ENCODE measurements at regions not wholly inside any gene's neighbourhood (a gene's known extent, or its start where the extent isn't known, plus 50 kb on each side); places are given as distances from the start of the nearest gene placed in this dataset.

GRCh38 chr18:67634631-67635338, 118.3 kb upstream of the DSEL start:
- H3K27ac Mint-ChIP-seq (ENCODE audit: unreplicated experiment): no peak overlapping the region
- no peak for DNase-seq
- H3K9me3 Mint-ChIP-seq (ENCODE audit: low read depth, unreplicated experiment): no peaks in the 10 kb centered on the region
- no peak for TF ChIP-seq CTCF (IDR thresholded peaks at IDR 0.05; ENCODE audit: unreplicated experiment)
- no peak overlapping the region for H3K4me3 Mint-ChIP-seq (ENCODE audit: low read depth, unreplicated experiment)
- intact Hi-C loops (cut with micrococcal nuclease; ENCODE audit: unreplicated experiment): no loop called here
- no peaks in the 10 kb centered on the region for H3K36me3 Mint-ChIP-seq (ENCODE audit: insufficient read depth, unreplicated experiment)
- no TSS peak for BruUV-seq (replicated peaks)
- H3K4me1 Mint-ChIP-seq (ENCODE audit: low read depth, unreplicated experiment): no peaks in the 10 kb centered on the region
- CTCF ChIA-PET: no interaction called here
- no peaks in the 10 kb centered on the region for H3K27me3 Mint-ChIP-seq (ENCODE audit: unreplicated experiment)

- Mint-ChIP-seq H3K4me1 (ENCODE audit: low read depth, unreplicated experiment) (no peaks in the 10 kb centered on the region), H3K9me3 (ENCODE audit: low read depth, unreplicated experiment) (no peaks in the 10 kb centered on the region), H3K27ac (ENCODE audit: unreplicated experiment) (no peak overlapping the region), H3K36me3 (ENCODE audit: insufficient read depth, unreplicated experiment) (no peaks in the 10 kb centered on the region), H3K27me3 (ENCODE audit: unreplicated experiment) (no peaks in the 10 kb centered on the region), H3K4me3 (ENCODE audit: low read depth, unreplicated experiment) (no peak overlapping the region)
- TF ChIP-seq CTCF (IDR thresholded peaks at IDR 0.05; ENCODE audit: unreplicated experiment): no peak
- intact Hi-C loops (cut with micrococcal nuclease; ENCODE audit: unreplicated experiment): no loop called here
- CTCF ChIA-PET: no interaction called here
- DNase-seq: no peak
- no TSS peak for BruUV-seq (replicated peaks)
Measured at GRCh38 chr18:67633939-67634338, 117.4 kb upstream of the DSEL start.

GRCh38 chr18:67621906-67622305, 105.4 kb upstream of the DSEL start:
- Mint-ChIP-seq H3K4me1 (ENCODE audit: low read depth, unreplicated experiment) (peaks cover 74% of the 10 kb centered on the region), H3K27me3 (ENCODE audit: unreplicated experiment) (no peaks in the 10 kb centered on the region), H3K4me3 (ENCODE audit: low read depth, unreplicated experiment) (peak overlapping the region; percentile 53), H3K27ac (ENCODE audit: unreplicated experiment) (peak overlapping the region; percentile 67), H3K9me3 (ENCODE audit: low read depth, unreplicated experiment) (no peaks in the 10 kb centered on the region), H3K36me3 (ENCODE audit: insufficient read depth, unreplicated experiment) (peaks cover 11% of the 10 kb centered on the region)
- intact Hi-C loops (cut with micrococcal nuclease; ENCODE audit: unreplicated experiment): loop anchor here (1.0 to 10.0 kb wide), 4 partner anchors 22 to 257 kb away; partner anchors contain the start of gene DSEL
- no peak for TF ChIP-seq CTCF (IDR thresholded peaks at IDR 0.05; ENCODE audit: unreplicated experiment)
- no TSS peak for BruUV-seq (replicated peaks)
- CTCF ChIA-PET: interaction anchor here (0.6 to 1.0 kb wide), 2 partner anchors 105 to 1061 kb away, joined by 3 to 4 read pairs; partner anchors contain the start of gene DSEL
- no peak for DNase-seq

GRCh38 chr18:67621049-67621713, 104.7 kb upstream of the DSEL start:
- Mint-ChIP-seq H3K36me3 (ENCODE audit: insufficient read depth, unreplicated experiment) (peaks cover 11% of the 10 kb centered on the region), H3K4me1 (ENCODE audit: low read depth, unreplicated experiment) (peaks cover 82% of the 10 kb centered on the region), H3K4me3 (ENCODE audit: low read depth, unreplicated experiment) (peak overlapping the region; percentile 53), H3K9me3 (ENCODE audit: low read depth, unreplicated experiment) (no peaks in the 10 kb centered on the region), H3K27me3 (ENCODE audit: unreplicated experiment) (no peaks in the 10 kb centered on the region), H3K27ac (ENCODE audit: unreplicated experiment) (peak overlapping the region; percentile 67)
- TF ChIP-seq CTCF (IDR thresholded peaks at IDR 0.05; ENCODE audit: unreplicated experiment): no peak
- no TSS peak for BruUV-seq (replicated peaks)
- intact Hi-C loops (cut with micrococcal nuclease; ENCODE audit: unreplicated experiment): loop anchor here (1.0 to 10.0 kb wide), 4 partner anchors 21 to 256 kb away; partner anchors contain the start of gene DSEL
- CTCF ChIA-PET: interaction anchor here (0.6 kb wide), 1 partner anchor 1062 kb away, joined by 4 read pairs; no protein-coding TSS in a partner anchor
- peak; percentile 34 for DNase-seq
